H1 (cell line): ENCODE measurements at regions not wholly inside any gene's neighbourhood (a gene's known extent, or its start where the extent isn't known, plus 50 kb on each side); places are given as distances from the start of the nearest gene placed in this dataset.

Source experiments
- CHD1 ChIP-seq: IDR thresholded peaks from 2 replicates; pipeline ENCODE4 v1.6.1; 2012; ENCODE audit warnings: low read depth, low read length, improper control_type of control experiment
- CHD2 ChIP-seq: IDR thresholded peaks from 2 replicates; pipeline ENCODE4 v1.6.1; 2012; ENCODE audit warnings: low read length, improper control_type of control experiment
- EP300 ChIP-seq, 2 experiments: IDR thresholded peaks; 1 replicate in 1 of 2; 2 replicates in 1 of 2; pipeline ENCODE4 v1.6.1; 2011 to 2012; ENCODE audit warnings: low read depth in 2 of 2, low read length in 2 of 2, mild to moderate bottlenecking in 2 of 2, borderline replicate concordance in 1 of 2, inconsistent platforms in 1 of 2, moderate library complexity in 1 of 2
- EZH2 ChIP-seq: fragments of 200-600 bp; sonication (generic); IDR thresholded peaks from 2 replicates; pipeline ENCODE4 v1.7.1; 2012; ENCODE audit warnings: low read depth, mild to moderate bottlenecking, moderate library complexity, low read length, inconsistent platforms; ENCODE audit not compliant: severe bottlenecking
- FOSL1 ChIP-seq: IDR thresholded peaks from 2 replicates; pipeline ENCODE4 v1.6.1; 2011; ENCODE audit warnings: mild to moderate bottlenecking, low read depth, low read length, moderate library complexity; ENCODE audit not compliant: insufficient read depth
- POLR2A ChIP-seq, 2 experiments: IDR thresholded peaks; 1 replicate in 1 of 2; 2 replicates in 1 of 2; pipeline ENCODE4 v1.6.1; 2011; ENCODE audit warnings: low read depth in 2 of 2, low read length in 2 of 2, mild to moderate bottlenecking in 2 of 2; ENCODE audit errors: control extremely low read depth in 1 of 2
- POLR2AphosphoS5 ChIP-seq: IDR thresholded peaks from 2 replicates; pipeline ENCODE4 v1.6.1; 2011; ENCODE audit warnings: low read depth, low read length
- RFX5 ChIP-seq: IDR thresholded peaks from 2 replicates; pipeline ENCODE4 v1.6.1; 2011; ENCODE audit warnings: low read depth, low read length, improper control_type of control experiment, borderline replicate concordance
- RXRA ChIP-seq: IDR thresholded peaks from 2 replicates; pipeline ENCODE4 v1.6.1; 2011; ENCODE audit warnings: low read depth, mild to moderate bottlenecking, low read length, moderate library complexity; ENCODE audit not compliant: insufficient read depth
- SP2 ChIP-seq: IDR thresholded peaks from 2 replicates; pipeline ENCODE4 v1.6.1; 2012; ENCODE audit warnings: mild to moderate bottlenecking, low read length, inconsistent platforms
- TCF12 ChIP-seq: IDR thresholded peaks from 2 replicates; pipeline ENCODE4 v1.6.1; 2011; ENCODE audit warnings: low read depth, mild to moderate bottlenecking, low read length
- YY1 ChIP-seq: IDR thresholded peaks from 2 replicates; pipeline ENCODE4 v1.6.1; 2011; ENCODE audit warnings: low read depth, mild to moderate bottlenecking, low read length
- TF ChIP-seq, protein P1 (sequence below), 3 experiments: IDR thresholded peaks; 1 replicate in 2 of 3; 2 replicates in 1 of 3; pipeline versions ENCODE4 v1.5.1 to v1.6.1; 2011; ENCODE audit warnings: low read length in 3 of 3, mild to moderate bottlenecking in 3 of 3, inconsistent platforms in 2 of 3, low read depth in 1 of 3, moderate library complexity in 1 of 3; ENCODE audit not compliant: insufficient read depth in 1 of 3; ENCODE audit errors: control extremely low read depth in 1 of 3
- TF ChIP-seq, protein P2 (sequence below): fragments of 300-600 bp; sonication (generic); IDR thresholded peaks from 2 replicates; pipeline ENCODE4 v1.7.1; 2012; ENCODE audit warnings: low read length, moderate library complexity, mild to moderate bottlenecking, inconsistent platforms; ENCODE audit not compliant: insufficient replicate concordance

DNA sequence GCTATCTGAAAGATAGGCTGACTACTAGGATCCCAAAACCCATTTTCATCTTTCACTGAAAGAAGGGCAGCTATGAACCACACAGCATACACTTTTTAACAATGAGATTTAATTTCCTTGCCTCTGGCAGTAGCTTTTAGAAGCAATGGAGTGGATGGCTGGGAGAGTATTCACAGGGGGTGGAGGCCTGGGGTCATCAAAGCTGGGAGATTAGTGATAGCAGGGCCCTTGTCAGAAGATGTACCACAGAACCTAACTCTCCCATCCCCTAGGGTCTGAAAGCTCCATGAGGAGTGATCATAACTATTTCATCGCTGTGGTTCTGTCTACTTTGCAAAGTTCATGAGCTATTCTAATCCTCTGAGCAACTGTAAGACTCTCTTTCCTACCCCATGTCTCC is 332.2 kb downstream of the PRELID2 start:
- TF ChIP-seq POLR2A (IDR thresholded peaks at IDR 0.05; ENCODE audit: control extremely low read depth in 1 of 2, low read depth in 2 of 2, low read length in 2 of 2) (no peak), RFX5 (no peak), YY1 (no peak), EZH2 (no peak), CHD2 (no peak), TCF12 (no peak), CHD1 (no peak), POLR2AphosphoS5 (no peak), RXRA (no peak), FOSL1 (no peak), SP2 (no peak), EP300 (IDR thresholded peaks at IDR 0.05; ENCODE audit: borderline replicate concordance in 1 of 2, low read depth in 2 of 2, low read length in 2 of 2) (no peak)
- TF ChIP-seq, protein P1, sequence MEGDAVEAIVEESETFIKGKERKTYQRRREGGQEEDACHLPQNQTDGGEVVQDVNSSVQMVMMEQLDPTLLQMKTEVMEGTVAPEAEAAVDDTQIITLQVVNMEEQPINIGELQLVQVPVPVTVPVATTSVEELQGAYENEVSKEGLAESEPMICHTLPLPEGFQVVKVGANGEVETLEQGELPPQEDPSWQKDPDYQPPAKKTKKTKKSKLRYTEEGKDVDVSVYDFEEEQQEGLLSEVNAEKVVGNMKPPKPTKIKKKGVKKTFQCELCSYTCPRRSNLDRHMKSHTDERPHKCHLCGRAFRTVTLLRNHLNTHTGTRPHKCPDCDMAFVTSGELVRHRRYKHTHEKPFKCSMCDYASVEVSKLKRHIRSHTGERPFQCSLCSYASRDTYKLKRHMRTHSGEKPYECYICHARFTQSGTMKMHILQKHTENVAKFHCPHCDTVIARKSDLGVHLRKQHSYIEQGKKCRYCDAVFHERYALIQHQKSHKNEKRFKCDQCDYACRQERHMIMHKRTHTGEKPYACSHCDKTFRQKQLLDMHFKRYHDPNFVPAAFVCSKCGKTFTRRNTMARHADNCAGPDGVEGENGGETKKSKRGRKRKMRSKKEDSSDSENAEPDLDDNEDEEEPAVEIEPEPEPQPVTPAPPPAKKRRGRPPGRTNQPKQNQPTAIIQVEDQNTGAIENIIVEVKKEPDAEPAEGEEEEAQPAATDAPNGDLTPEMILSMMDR (IDR thresholded peaks at IDR 0.05; ENCODE audit: control extremely low read depth in 1 of 3, insufficient read depth in 1 of 3, low read depth in 1 of 3, low read length in 3 of 3): no peak
- TF ChIP-seq, protein P2, sequence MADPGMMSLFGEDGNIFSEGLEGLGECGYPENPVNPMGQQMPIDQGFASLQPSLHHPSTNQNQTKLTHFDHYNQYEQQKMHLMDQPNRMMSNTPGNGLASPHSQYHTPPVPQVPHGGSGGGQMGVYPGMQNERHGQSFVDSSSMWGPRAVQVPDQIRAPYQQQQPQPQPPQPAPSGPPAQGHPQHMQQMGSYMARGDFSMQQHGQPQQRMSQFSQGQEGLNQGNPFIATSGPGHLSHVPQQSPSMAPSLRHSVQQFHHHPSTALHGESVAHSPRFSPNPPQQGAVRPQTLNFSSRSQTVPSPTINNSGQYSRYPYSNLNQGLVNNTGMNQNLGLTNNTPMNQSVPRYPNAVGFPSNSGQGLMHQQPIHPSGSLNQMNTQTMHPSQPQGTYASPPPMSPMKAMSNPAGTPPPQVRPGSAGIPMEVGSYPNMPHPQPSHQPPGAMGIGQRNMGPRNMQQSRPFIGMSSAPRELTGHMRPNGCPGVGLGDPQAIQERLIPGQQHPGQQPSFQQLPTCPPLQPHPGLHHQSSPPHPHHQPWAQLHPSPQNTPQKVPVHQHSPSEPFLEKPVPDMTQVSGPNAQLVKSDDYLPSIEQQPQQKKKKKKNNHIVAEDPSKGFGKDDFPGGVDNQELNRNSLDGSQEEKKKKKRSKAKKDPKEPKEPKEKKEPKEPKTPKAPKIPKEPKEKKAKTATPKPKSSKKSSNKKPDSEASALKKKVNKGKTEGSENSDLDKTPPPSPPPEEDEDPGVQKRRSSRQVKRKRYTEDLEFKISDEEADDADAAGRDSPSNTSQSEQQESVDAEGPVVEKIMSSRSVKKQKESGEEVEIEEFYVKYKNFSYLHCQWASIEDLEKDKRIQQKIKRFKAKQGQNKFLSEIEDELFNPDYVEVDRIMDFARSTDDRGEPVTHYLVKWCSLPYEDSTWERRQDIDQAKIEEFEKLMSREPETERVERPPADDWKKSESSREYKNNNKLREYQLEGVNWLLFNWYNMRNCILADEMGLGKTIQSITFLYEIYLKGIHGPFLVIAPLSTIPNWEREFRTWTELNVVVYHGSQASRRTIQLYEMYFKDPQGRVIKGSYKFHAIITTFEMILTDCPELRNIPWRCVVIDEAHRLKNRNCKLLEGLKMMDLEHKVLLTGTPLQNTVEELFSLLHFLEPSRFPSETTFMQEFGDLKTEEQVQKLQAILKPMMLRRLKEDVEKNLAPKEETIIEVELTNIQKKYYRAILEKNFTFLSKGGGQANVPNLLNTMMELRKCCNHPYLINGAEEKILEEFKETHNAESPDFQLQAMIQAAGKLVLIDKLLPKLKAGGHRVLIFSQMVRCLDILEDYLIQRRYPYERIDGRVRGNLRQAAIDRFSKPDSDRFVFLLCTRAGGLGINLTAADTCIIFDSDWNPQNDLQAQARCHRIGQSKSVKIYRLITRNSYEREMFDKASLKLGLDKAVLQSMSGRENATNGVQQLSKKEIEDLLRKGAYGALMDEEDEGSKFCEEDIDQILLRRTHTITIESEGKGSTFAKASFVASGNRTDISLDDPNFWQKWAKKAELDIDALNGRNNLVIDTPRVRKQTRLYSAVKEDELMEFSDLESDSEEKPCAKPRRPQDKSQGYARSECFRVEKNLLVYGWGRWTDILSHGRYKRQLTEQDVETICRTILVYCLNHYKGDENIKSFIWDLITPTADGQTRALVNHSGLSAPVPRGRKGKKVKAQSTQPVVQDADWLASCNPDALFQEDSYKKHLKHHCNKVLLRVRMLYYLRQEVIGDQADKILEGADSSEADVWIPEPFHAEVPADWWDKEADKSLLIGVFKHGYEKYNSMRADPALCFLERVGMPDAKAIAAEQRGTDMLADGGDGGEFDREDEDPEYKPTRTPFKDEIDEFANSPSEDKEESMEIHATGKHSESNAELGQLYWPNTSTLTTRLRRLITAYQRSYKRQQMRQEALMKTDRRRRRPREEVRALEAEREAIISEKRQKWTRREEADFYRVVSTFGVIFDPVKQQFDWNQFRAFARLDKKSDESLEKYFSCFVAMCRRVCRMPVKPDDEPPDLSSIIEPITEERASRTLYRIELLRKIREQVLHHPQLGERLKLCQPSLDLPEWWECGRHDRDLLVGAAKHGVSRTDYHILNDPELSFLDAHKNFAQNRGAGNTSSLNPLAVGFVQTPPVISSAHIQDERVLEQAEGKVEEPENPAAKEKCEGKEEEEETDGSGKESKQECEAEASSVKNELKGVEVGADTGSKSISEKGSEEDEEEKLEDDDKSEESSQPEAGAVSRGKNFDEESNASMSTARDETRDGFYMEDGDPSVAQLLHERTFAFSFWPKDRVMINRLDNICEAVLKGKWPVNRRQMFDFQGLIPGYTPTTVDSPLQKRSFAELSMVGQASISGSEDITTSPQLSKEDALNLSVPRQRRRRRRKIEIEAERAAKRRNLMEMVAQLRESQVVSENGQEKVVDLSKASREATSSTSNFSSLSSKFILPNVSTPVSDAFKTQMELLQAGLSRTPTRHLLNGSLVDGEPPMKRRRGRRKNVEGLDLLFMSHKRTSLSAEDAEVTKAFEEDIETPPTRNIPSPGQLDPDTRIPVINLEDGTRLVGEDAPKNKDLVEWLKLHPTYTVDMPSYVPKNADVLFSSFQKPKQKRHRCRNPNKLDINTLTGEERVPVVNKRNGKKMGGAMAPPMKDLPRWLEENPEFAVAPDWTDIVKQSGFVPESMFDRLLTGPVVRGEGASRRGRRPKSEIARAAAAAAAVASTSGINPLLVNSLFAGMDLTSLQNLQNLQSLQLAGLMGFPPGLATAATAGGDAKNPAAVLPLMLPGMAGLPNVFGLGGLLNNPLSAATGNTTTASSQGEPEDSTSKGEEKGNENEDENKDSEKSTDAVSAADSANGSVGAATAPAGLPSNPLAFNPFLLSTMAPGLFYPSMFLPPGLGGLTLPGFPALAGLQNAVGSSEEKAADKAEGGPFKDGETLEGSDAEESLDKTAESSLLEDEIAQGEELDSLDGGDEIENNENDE: no peak
